GM18511 (cell line): ENCODE measurements at regions not wholly inside any gene's neighbourhood (a gene's known extent, or its start where the extent isn't known, plus 50 kb on each side); places are given as distances from the start of the nearest gene placed in this dataset.

ENCODE experiments used
- ATAC-seq: cut with Tn5 transposase; IDR thresholded peaks from one replicate; pipeline ENCODE4 v1.9.1; 2021; ENCODE audit warnings: mild to moderate bottlenecking, moderate library complexity; ENCODE audit not compliant: unreplicated experiment

DNA sequence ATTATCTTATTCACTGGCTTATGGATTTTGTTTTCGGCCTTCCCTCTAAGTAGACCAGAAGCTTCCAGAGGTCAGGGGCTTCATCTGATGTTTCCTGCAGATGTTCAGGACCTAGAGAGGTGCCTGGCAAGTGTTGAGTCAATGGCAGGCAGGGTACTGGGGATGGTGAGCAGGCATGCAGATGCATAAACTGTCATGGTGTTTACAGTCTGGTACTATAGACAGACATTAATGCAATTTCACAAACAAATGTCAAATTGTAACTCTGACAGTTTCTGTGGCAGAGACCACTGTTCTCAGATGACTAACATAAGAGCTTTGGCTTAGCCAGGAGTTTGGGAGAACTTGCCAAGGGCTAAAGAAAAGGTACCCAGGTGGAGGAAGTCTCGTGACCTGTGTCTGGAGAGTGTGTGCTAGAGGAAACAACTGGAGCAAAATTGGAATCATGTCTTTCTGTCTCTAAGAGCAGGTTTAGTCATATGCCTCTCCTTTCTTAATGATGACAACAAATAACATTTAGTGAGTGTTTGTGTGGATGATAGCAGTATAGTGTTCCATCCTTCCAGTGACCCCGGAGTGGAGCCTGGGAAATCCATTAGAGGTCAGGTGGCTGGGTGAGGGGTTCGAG is 53.7 kb upstream of the TRAK1 start:
- no peak for ATAC-seq

DNA sequence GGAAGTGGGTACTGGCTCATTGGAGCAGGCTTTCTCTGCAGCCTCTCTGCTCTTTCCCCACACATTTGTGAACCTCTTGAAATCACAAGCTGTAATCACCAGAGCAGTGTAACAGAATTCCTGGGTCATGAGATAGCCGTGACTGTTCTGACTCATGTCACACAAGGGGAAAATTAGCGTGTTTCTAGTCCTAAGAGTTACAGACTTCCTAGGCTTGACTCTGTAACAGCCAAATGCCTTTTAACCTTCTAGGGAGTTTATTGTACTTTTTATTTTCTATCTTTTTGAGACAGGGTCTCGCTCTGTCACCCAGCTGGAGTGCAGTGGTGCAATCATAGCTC is 54.7 kb upstream of the TRAK1 start:
- no peak for ATAC-seq

DNA sequence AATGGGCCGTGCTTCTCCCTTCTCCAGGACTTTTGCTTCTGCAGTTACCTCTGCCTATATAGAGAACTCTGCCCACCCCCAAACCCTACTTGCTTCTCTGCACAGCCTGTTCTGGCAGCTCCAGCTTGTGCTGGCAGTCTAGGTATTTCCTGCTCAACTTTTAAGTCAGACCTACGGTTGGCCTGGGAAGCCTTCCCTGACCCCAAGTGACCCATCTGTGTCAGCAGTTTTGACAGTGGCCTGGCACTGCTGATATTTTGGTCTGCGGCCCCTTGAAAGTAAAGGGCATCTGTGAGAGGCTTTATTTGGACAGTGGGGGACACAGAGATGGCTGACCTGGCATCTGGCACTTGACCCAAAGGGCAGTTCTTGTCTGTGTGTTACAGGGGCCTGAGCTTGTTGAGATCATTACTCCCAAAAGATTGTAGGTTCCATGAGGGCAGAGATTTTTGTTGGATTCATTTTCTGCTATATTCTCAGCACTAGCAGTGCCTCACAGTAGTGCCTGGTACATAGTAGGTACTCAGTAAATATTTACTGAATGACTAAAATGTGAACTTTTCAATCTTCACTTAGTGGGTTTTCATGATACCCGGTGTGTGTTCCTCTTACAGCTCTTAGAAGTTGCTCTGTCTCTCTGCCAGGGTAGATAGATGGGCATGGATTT is 55.2 kb upstream of the TRAK1 start:
- ATAC-seq: no peak

DNA sequence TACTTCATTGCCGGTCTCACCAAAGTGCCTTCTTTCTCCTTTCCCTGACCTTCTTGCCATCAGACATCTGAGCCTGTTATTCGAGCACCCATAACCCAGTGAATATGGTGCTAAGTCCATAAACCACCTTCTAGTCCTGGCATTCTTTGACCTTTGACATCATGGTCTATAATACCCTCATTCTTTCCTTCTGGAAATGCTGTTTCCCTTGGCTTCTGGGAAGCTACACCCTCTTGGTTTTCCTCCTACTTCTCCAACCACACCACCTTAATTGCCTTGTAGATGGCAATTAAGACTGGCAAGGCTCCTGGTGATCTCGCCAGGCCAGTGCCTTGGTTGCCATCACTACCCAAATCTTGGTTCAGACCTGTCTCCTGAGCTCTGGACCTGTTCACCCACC is 56.1 kb upstream of the TRAK1 start:
- no peak for ATAC-seq

DNA sequence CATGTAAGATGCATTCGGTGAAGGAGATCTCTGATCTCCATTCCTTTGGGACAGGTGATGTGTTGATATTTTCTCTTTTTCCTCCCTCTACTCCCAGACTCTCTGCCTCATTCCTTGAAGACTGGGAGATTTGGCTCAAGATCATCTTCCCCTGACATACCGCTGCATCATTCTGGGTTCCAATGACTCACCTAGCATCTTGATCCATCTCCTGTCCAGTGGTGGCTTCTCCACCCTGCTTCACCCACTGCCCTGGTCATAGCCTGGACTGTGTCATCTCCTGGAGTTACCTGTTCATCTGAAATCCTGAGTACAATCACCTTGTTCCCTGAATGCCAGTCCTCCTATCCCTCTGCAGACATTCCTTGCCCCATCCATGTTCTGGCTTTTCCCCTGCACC is 57.4 kb upstream of the TRAK1 start:
- ATAC-seq: no peak

DNA sequence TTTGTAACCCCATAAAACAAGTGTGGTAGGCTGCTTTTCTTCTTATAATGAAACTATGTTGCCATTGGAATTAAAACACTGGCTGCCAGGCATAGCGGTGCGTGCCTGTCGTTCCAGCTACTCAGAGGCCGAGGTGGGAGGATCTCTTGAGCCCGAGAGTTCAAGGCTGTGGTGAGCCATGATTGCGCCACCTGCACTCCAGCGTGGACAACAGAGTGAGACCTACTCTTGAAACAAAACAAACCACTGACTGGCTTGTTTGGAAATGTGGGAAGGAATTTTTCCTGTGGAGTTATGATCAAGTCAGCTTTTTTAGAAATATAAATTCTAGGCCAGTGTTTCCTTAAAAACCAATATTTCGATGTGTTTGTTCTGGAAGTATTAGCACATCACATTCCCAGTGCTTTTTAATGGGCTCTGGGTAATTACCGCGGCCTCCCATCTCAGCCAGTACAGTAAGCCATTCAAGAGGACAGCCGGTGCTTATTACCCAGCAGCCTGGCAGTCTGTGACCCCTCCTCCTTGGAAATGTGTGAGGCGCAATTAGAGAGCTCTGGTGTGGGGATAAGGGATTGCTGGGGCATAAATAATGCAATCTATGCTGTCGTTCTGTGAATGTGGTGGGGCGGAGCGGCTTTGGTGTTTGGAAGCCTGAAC is 58.3 kb upstream of the TRAK1 start:
- no peak for ATAC-seq

DNA sequence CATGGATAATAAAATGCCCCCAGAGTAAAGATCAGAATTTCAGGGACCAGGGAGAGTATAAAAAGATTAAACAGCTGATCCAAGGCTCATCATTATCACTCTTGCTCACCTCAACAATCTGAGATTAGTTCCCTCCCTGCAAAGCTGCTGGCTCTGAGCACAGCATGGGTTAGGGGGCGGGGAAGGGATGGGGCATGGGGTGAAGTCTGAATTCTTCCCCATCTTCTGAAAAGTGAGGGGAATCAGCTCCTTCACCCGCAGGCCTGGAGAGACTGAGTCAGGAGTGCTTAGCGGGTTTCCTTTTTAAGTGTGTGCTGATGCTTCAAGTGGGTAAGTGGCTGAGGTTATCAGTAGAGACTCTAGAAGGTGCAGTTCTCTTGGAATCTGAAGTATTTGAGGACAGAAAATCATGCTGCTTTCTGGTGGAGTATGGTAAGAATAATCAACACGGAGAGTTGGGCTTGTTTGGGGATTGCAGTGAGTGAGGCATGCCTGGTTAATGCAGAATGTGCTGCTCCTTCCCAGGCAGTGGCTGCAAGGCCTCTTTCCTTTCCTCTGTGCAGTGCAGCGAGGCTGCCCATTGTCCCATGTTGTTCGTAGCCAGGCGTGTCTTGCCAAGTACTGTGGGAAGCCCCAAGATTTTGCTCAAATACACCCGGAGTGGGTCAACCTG is 59.2 kb upstream of the TRAK1 start:
- no peak for ATAC-seq

DNA sequence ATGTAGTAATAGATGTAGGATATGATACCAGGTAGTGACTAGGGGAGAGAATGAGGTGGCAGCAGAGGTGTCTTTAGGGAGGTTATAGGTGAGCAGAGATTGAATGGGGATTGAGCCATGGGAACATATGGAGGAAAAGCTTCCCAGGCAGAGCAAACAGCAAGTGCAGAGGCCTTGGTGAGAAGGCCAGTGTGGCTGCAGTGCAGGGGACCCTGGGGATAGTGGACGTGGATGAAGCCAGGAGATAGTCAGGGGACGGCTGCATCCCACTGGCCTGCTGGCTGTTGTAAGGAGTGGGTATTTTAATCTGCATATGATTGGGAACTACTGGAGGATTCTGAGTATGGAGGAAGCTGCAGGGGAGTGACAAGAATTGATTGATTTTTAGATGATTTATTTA is 62.7 kb upstream of the TRAK1 start:
- ATAC-seq: no peak

DNA sequence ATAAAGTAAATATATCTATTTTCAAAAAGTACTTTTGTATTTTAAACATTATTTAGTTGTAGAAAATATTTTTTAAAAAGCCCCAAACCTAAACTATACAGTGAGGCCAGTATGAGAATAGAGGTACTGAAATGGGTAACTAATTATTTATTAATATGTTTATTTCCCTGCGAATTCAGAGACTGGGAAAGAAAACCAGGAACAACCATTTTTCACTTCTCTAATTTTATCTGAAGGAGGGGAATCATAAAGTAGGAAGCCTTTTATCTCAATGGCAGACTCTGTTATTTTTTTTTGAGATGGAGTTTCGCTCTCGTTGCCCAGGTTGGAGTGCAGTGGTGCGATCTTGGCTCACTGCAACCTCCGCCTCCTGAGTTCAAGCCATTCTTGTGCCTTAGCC is 63.6 kb upstream of the TRAK1 start:
- no peak for ATAC-seq

DNA sequence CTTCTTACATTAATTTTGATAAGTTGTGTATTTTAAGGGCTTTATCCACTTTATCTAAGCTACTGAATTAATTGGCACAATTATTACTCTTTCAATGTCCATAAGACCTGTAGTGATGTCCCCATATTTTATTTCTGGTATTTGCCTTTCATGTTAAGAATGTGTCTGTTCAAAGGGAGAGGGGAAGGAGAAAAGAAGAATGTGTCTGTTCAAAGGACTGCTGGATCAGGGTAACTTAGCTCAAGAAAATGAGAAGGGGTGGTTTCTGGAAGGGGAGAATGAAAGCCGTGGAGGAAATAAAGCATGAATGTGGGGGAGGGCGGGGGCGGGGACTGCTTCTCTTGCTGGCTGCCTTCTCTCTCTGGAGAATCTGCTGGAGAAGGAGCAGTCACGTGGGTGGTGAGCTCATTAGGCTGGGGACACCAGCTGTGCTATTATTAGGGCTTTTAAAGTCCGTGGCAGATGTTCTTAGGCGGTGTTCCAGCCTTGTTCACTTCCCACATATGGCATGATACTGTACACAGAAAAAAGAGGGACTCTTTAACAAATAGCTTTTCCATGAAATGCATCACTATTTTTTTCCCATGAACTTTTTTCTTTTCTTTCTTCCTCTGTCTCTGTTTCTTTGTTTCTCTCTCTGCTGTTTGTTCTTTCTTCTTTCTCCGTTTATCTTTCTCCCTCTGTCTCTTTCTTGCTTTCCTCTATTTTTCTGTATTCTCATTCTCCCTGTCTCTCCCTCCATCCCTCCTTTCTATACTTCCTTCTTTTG is 63.7 kb upstream of the ULK4 start:
- ATAC-seq: peak; percentile 63

DNA sequence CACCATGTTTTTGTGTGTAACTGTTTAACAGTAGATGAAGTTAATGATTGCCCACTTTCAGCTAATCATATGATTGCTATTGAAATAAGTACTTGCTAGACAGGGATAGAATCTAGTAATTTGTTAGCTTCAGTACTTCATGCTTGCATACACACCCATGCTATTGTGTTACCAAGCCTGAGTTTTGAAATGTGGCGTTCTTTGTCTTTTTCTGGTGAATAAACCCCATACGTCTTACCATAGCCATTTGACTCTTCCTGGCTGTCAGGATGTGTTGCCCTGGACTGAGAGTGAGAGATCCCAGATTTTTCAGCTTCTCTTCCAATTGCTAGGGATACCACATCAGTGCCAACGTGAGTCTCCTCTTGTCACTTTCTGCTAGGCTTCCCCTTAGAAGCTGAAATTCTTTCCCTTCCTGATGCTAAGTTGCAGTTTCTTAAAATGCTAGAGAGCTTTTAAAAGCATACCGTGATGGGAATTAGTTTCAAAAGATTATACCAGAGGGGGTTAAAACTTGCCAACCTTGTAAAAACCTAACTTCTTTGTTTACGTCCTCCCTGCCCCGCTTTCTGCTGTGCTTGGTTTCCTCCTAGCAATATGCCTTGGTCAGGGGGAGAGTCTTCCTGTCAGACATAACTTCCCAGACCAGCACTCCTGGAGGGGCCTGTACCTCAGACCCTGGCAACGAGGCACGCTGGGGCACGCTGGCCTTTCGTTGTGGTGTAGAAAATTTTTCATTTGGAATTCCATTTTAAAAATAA is 62.9 kb upstream of the ULK4 start:
- peak; percentile 58 for ATAC-seq

DNA sequence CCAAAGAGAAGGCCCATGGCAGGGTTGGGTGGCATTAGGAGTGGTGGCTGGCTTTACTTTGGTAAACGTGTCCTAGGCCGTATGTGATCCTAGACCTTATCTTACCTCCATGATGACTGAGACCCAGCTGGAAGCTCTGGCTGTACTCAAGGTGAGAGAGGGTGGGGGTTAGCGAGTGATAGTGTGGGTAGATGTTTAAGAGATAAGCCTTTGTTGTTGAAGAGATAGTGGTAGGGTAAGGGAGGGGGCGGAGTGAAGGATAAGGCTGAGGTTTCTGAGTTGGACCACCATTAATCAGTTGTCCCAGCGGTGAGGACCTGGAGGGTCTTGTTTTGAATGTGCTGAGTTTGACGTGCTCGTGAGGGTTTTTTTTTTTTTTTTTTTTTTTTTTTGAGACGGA is 61.5 kb upstream of the ULK4 start:
- ATAC-seq: no peak

DNA sequence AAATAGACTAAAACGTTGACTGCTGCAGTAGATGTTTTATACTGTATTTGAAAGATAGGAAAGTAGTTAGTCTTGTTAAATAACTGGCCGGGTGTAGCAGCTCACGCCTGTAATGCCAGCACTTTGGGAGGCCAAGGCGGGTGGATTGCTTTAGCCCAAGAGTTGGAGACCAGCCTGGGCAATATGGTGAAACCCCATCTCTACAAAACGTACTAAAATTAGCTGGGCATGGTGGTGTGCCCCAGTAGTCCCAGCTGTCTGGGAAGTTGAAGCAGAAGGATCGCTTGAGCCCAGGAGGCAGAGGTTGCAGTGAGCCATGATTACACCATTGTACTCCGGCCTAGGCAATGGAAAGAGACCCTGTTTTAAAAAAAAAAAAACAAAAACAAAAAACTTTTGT is 60.5 kb upstream of the ULK4 start:
- no peak for ATAC-seq

DNA sequence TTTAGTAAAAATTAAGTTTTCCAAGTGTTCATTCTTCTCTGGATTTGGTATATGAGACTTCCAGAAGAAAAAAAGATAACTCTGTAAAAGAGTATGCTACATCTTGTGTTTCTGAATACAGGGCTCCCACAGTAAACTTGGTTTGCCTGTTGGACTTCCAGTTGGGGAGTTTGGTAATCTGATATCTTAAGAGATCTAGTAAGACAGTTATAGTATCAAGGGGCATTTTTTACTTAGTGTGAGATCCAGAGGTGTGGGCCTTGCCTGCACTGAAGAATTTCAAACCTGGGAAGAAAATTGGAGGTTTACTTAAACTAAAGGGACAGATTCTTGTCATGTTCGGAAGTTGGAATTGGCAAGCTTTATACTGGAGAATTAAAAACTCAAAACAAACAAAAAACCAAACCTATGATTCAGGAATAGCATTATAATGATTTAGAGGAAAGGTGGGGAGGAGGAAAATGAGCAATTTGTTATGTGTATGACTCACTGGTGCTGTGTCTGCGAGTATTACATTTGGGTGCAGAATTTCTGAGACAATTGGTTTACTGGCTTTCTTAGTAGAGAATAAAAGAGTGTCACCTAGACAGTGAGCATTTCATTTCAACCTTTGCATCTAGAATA is 58.9 kb upstream of the ULK4 start:
- ATAC-seq: no peak

DNA sequence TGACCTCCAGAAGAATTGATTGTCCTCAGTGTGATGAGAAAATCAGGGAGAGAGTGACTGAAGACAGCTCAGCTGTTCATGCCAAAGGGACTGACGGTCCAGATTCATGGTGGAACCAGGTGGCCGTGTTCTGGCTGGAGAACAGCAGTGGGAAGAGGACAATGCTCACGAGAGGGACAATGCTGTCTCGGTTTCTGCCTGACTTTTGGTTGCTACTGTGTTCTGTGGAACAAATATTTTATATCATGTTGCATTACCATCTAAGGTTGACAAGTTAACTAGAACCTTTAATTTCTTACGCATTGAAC is 58.0 kb upstream of the ULK4 start:
- ATAC-seq: no peak

DNA sequence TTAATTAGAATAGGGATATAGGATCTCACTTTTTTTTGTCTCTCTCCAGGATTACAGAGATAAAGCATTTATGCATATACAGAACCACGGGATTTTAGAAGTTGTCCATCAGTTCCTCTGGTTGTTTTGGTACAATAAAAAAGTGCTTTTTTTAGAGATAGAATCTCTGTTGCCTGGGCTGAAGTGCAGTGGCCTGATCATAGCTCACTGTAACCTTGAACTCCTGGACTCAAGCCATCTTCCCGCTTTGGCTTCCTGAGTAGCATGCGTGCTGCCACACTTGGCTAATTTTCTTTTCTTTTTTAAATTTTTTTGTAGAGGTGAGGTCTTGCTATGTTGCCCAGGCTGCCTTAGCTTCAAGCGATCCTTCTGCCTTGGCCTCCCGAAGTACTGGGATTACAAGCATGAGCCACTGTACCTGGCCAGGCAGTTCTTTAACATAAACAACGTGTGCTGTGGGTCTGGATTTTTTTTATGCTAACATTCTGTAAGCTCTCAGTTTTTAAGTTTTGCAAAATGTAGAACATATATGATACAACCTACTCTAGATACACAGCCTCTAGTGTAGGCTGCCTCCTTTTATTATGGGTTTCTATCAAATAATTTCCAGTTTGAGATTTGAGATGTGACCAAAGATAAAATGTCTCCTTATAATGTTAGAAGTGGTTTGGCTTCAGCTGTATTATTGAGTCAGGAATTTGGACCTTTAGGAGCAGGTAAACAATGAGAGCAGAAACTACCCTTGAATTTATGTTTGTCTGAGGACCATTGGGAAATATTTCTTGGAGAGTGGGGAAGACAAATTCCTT is 57.4 kb upstream of the ULK4 start:
- no peak for ATAC-seq

DNA sequence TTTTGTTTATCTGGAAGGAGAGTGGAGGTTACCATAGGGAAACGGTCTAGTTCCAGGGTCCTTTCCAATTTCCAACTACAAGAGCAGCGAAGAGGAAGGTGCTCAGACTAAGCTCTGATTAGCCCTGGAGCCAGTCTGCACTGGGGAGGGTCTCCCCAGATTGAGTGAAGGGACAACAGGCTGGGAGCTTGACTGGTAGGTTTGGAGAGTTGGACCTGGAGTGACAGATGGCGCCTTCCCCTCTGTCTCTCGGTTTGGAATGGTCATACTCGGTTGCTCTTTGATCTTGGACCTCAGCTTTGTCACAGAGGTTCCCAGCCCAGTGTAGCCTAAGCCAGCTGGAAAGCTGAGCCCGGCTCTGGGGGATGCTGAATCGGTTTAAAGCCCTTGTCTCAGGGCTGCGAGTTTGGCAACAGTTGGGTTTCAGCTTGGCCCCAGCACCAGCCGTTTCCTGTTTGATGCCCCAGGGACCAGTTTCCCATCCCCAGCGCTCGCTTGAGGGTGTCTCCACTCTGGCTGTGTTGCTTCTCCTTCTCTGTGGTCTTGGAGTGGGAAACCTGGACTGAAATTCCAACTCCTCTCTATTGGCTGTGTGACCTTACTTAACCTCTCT is 53.1 kb upstream of the ULK4 start:
- no peak for ATAC-seq

DNA sequence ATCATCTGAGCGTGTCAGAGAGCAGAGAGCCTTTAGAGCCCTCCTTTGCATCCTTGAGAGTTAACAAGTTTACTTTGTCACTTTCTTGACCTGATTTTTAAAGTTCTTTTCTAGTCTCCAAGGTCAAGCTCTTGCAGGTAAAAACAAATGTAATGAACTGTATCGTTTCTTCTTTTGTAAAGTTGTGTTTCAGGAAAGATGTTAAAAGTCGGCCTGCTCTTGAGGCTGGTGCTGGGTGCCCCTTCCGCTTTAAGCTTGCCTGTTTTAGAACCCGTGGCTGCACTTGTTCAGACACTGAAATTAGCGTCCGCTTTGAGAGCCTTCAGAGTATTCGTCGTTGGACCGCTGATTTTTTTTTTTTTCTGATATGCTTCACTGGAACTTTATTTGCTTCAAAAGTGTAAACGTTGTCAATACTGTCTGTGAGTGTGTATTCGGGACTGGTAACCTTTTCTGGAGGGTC is 52.6 kb upstream of the ULK4 start:
- peak; percentile 12 for ATAC-seq
